ENCODE measurements at regions not wholly inside any gene's neighbourhood (a gene's known extent, or its start where the extent isn't known, plus 50 kb on each side); places are given as distances from the start of the nearest gene placed in this dataset.
"Not testable (repeated sequence)": the region's sequence is repeated elsewhere in the genome, so short reads cannot be mapped to it uniquely, and the experiment has no call there.

GRCh38 chr15:39262995-39263772 is 317.7 kb upstream of the THBS1 start:
- peak; percentile 72 for DNase-seq
- peaks cover 45% of the 10 kb centered on the region for H3K4me1 ChIP-seq (ENCODE audit: insufficient read depth)
- peak overlapping the region; percentile 41 for H3K4me2 ChIP-seq (ENCODE audit: unreplicated experiment)
- H3K9me2 ChIP-seq (ENCODE audit: insufficient read depth); H2AFZ ChIP-seq; H3K36me3 ChIP-seq (ENCODE audit: low read depth); H3K27me3 ChIP-seq (replicated peaks; ENCODE audit: insufficient read depth); H4K20me1 ChIP-seq (ENCODE audit: insufficient read depth); H3K4me3 ChIP-seq; in situ Hi-C loops (cut with MboI); H3K9me3 ChIP-seq (ENCODE audit: low read depth): not testable (repeated sequence)
- TF ChIP-seq EZH2phosphoT487 (IDR thresholded peaks at IDR 0.05; ENCODE audit: insufficient read depth, low read depth): peak; percentile 93
- 40 to 41% methylated on average over 6 of the region's 6 CpGs for WGBS, 2 experiments (ENCODE audit: low coverage in 1 of 2, low lambda C conversion rate in 2 of 2, missing lambda C conversion rate in 2 of 2)
- H3K27ac ChIP-seq: peak overlapping the region; percentile 89
- H3K79me2 ChIP-seq (ENCODE audit: insufficient read depth): peaks cover 18% of the 10 kb centered on the region; the same call in 1 of the 2 replicates
- peaks cover 67% of the 10 kb centered on the region for H3F3A ChIP-seq (ENCODE audit: insufficient read depth)
- H3K9ac ChIP-seq: peak overlapping the region; percentile 61

DNA sequence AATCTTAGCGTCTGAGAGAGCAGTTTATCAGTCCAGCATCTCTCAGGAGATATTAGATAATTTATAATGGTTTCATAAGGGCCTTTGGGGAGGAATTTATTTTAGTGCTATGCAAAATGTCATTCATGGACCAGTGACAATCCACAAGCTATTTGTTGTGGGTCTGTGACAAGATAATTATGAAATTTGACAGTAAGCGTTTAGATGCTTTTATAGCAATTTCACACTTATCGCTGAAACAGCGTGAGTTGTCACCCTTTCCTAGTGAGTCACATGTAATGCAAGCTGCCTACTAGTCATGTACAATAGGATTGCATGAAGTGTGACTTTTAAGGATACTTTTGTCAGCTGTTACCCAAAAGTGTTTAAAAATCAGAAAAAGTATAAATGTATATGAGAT is 315.6 kb upstream of the THBS1 start:
- Histone ChIP-seq H3K27ac (no peak overlapping the region), H3K4me1 (ENCODE audit: insufficient read depth) (peaks cover 51% of the 10 kb centered on the region), H3K27me3 (replicated peaks; ENCODE audit: insufficient read depth) (no peaks in the 10 kb centered on the region), H3K9me3 (ENCODE audit: low read depth) (no peaks in the 10 kb centered on the region), H3F3A (ENCODE audit: insufficient read depth) (peaks cover 82% of the 10 kb centered on the region), H3K79me2 (ENCODE audit: insufficient read depth) (peaks cover 13% of the 10 kb centered on the region; the same call in 1 of the 2 replicates), H3K9ac (no peak overlapping the region), H3K4me2 (ENCODE audit: unreplicated experiment) (no peak overlapping the region), H4K20me1 (ENCODE audit: insufficient read depth) (no peaks in the 10 kb centered on the region), H3K36me3 (ENCODE audit: low read depth) (no peaks in the 10 kb centered on the region), H3K4me3 (no peak overlapping the region), H2AFZ (no peak overlapping the region), H3K9me2 (ENCODE audit: insufficient read depth) (no peaks in the 10 kb centered on the region)
- 85 to 89% methylated on average over 4 of the region's 4 CpGs for WGBS, 2 experiments (ENCODE audit: low coverage in 1 of 2, low lambda C conversion rate in 2 of 2, missing lambda C conversion rate in 2 of 2)
- in situ Hi-C loops (cut with MboI): no loop called here
- TF ChIP-seq EZH2 (IDR thresholded peaks at IDR 0.05; ENCODE audit: insufficient read depth, poor library complexity, severe bottlenecking) (no peak), EZH2phosphoT487 (IDR thresholded peaks at IDR 0.05; ENCODE audit: insufficient read depth, low read depth) (no peak)
- DNase-seq: no peak

DNA sequence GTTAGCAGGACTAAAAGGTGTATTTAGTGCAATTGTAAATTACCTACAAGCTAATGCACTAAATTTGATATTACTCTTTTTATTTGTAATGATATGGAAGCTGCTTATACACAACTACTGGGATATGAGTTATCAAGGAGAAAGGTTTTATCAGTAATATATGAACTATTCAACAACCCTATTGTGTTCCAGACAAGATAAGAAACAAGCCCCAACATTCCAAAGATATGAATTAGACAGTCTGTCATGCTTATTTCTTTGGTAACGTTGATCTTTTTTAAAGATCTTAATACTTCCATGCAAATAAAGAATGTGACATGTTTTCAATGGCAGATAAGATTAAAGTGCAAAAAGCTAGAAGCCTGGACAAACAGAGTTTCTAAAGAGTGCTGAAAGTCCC is 314.0 kb upstream of the THBS1 start:
- Histone ChIP-seq H3K4me1 (ENCODE audit: insufficient read depth) (peaks cover 49% of the 10 kb centered on the region), H3K4me3 (no peak overlapping the region), H2AFZ (no peak overlapping the region), H3K9me2 (ENCODE audit: insufficient read depth) (no peaks in the 10 kb centered on the region), H3K4me2 (ENCODE audit: unreplicated experiment) (no peak overlapping the region), H3K9ac (no peak overlapping the region), H3K27me3 (replicated peaks; ENCODE audit: insufficient read depth) (no peaks in the 10 kb centered on the region), H3K79me2 (ENCODE audit: insufficient read depth) (peaks cover 11% of the 10 kb centered on the region; the same call in 1 of the 2 replicates), H3K9me3 (ENCODE audit: low read depth) (no peaks in the 10 kb centered on the region), H3K27ac (peak overlapping the region; percentile 7; the same call in 1 of the 2 replicates), H3F3A (ENCODE audit: insufficient read depth) (peaks cover 79% of the 10 kb centered on the region), H3K36me3 (ENCODE audit: low read depth) (no peaks in the 10 kb centered on the region), H4K20me1 (ENCODE audit: insufficient read depth) (no peaks in the 10 kb centered on the region)
- no peak for DNase-seq
- in situ Hi-C loops (cut with MboI): no loop called here
- WGBS, 2 experiments (ENCODE audit: low coverage in 1 of 2, low lambda C conversion rate in 2 of 2, missing lambda C conversion rate in 2 of 2): 47 to 50% methylated on average over 1 of the region's 1 CpG
- no peak for TF ChIP-seq EZH2 (IDR thresholded peaks at IDR 0.05; ENCODE audit: insufficient read depth, poor library complexity, severe bottlenecking)
- no peak for TF ChIP-seq EZH2phosphoT487 (IDR thresholded peaks at IDR 0.05; ENCODE audit: insufficient read depth, low read depth)

DNA sequence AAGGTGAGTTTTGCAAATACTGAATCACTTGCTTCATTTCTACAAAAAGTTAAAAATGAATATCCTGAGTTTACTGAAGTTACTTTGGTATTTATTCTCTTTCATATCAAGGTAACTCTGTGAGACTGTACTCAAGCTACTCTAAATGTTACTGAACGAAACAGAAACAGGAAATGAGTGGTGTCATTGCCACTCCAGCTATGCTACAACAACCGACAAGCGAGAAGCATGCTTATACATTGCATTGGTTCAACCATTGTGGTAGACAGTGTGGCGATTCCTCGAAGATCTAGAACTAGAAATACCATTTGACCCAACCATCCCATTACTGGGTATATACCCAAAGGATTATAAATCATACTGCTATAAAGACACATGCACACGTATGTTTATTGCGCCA is 313.2 kb upstream of the THBS1 start:
- H2AFZ ChIP-seq: no peak overlapping the region
- no peaks in the 10 kb centered on the region for H3K27me3 ChIP-seq (replicated peaks; ENCODE audit: insufficient read depth)
- in situ Hi-C loops (cut with MboI): no loop called here
- no peaks in the 10 kb centered on the region for H3K9me2 ChIP-seq (ENCODE audit: insufficient read depth)
- H3K27ac ChIP-seq: peak overlapping the region; percentile 7; the same call in 1 of the 2 replicates
- DNase-seq: no peak
- no peak overlapping the region for H3K4me2 ChIP-seq (ENCODE audit: unreplicated experiment)
- H3K9me3 ChIP-seq (ENCODE audit: low read depth): no peaks in the 10 kb centered on the region
- H3K79me2 ChIP-seq (ENCODE audit: insufficient read depth): peaks cover 11% of the 10 kb centered on the region; the same call in 1 of the 2 replicates
- 93 to 96% methylated on average over 7 of the region's 7 CpGs for WGBS, 2 experiments (ENCODE audit: low coverage in 1 of 2, low lambda C conversion rate in 2 of 2, missing lambda C conversion rate in 2 of 2)
- peaks cover 79% of the 10 kb centered on the region for H3F3A ChIP-seq (ENCODE audit: insufficient read depth)
- peaks cover 46% of the 10 kb centered on the region for H3K4me1 ChIP-seq (ENCODE audit: insufficient read depth)
- TF ChIP-seq EZH2 (IDR thresholded peaks at IDR 0.05; ENCODE audit: insufficient read depth, poor library complexity, severe bottlenecking) (no peak), EZH2phosphoT487 (IDR thresholded peaks at IDR 0.05; ENCODE audit: insufficient read depth, low read depth) (no peak)
- no peaks in the 10 kb centered on the region for H3K36me3 ChIP-seq (ENCODE audit: low read depth)
- H3K4me3 ChIP-seq: no peak overlapping the region
- H4K20me1 ChIP-seq (ENCODE audit: insufficient read depth): no peaks in the 10 kb centered on the region
- no peak overlapping the region for H3K9ac ChIP-seq
